TTC549 (cell line): ENCODE measurements at regions not wholly inside any gene's neighbourhood (a gene's known extent, or its start where the extent isn't known, plus 50 kb on each side); places are given as distances from the start of the nearest gene placed in this dataset.

ENCODE experiments used
- FAIRE-seq: peaks from 2 replicates; lab custom pipeline; 2012; peaks lifted over from hg19 to GRCh38; lab: Jason Lieb, UNC

DNA sequence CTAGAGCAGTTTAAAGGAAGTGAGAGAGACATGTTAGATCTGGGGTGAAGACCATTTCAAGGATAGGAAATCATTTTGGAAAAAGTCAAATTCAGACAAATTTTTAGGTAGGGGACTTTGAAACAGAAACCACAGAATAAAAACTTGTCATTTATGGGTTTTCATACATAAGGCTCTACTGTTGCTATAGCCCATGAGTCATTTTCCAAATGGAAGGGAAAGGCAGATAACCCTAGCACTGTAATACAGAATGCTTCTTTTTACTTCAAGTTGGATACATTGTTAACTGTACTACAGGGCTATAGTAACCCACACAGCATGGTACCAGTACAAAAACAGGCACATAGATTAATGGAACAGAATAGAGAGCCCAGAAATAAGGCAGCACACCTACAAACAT, 455.4 kb downstream of the EBF1 start:
- no peak for FAIRE-seq

DNA sequence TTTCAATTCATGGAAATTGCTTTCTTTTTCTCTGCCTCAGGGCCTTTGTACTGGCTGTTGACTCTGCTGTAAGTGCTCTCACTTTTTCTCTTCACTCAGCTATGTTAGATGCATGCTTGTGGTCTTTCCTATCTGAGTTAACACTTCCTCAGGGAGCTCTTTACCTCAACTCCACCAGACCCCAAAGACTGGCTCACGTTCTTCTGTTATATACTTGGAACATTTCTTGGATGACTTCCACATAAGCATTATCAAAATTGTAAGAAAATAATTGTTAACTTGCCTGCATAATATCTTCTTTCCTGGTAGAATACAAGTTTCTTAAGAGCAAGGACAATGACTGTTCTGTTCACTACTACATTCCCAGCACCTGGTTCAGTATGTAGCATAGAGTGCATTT, 455.9 kb downstream of the EBF1 start:
- FAIRE-seq = no peak

GRCh38 chr5:158642879-158643278, 456.8 kb downstream of the EBF1 start:
- FAIRE-seq = no peak

DNA sequence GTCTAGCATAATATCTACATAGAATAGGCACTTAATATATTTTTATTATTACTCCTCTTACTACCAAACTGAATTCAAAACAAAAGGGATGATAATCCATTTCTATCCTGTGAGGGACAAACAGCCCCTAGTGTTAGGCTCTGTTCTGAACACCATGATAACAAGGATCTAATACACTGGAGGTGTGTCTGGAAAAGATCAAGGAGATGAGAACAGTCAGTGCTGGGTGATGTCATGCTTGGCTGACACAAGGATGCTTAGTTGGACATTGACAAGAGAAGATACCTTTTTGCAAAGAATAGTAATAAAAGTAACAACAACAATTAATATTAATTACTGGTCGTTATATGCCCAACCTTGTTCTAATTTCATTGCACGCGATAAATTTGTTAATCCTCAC, 458.7 kb downstream of the EBF1 start:
- no peak for FAIRE-seq

- FAIRE-seq = no peak
Measured at GRCh38 chr5:158640593-158640980, 459.1 kb downstream of the EBF1 start.

GRCh38 chr5:158639881-158640592, 459.7 kb downstream of the EBF1 start:
- FAIRE-seq = no peak

DNA sequence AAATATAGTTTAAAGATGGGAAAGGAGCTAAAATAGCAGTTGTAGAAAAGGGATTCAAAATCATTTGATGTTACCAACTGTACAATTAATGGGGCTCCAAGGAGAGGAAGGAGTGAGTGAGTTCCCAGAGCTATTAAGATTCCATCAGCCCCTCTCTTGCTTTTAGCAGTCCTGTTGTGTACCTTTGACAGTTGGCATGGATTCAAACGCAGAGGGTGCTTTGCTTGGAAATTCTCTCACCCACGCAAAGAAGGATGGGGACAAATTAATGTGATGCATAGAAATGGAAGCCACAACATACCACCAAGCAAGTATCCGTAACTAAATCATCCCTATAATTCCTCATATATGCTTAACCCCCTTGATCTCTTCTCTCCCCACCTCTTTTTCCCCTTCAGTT, 461.3 kb downstream of the EBF1 start:
- no peak for FAIRE-seq

GRCh38 chr5:158637039-158637438, 462.7 kb downstream of the EBF1 start:
- no peak for FAIRE-seq

- no peak for FAIRE-seq
Measured at GRCh38 chr5:158635565-158635964, 464.2 kb downstream of the EBF1 start.

- FAIRE-seq = no peak
Measured at GRCh38 chr5:158634714-158635113, 465.0 kb downstream of the EBF1 start.

GRCh38 chr5:158629591-158630312, 470.0 kb downstream of the EBF1 start:
- FAIRE-seq = no peak

DNA sequence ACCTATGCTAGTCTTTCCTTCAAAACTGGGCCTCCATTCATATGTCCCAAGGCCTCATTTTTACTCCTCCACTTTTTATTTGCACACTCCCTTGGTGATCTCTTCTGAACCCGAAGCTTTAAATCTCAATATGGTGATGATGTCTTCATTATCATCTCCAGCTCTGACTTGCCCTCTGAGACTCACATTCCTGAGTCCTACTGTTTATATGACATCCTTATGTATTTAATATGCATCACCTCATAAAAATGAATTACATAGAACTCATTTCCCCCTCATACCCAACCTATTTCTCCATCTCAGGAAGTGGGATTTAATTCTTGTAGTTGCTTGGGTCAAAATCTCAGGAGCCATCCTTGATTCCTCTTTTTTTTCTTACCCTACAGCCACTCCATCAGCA, 473.0 kb downstream of the EBF1 start:
- FAIRE-seq = no peak

- no peak for FAIRE-seq
Measured at GRCh38 chr5:158623971-158624370, 475.7 kb downstream of the EBF1 start.

DNA sequence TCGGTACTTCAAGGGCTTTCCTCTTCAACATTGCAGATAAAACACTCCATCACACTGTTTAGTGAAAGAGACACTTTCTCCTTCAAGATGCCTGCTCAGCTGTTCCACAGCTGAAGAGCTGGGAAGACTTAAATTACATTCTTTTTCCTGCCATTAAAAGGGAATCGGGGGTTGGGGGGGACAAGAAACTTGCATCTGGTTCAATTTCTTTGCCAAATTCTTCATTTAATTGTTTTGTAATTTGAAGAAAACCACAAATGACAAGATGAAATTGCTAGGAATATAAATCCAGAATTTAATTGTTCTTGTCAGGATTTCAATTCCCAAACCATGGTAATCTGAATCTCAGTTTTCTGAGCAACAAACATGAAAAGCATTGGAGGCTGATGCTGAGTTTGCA, 478.3 kb downstream of the EBF1 start:
- no peak for FAIRE-seq

GRCh38 chr5:158619083-158619788, 480.5 kb downstream of the EBF1 start:
- FAIRE-seq = no peak

DNA sequence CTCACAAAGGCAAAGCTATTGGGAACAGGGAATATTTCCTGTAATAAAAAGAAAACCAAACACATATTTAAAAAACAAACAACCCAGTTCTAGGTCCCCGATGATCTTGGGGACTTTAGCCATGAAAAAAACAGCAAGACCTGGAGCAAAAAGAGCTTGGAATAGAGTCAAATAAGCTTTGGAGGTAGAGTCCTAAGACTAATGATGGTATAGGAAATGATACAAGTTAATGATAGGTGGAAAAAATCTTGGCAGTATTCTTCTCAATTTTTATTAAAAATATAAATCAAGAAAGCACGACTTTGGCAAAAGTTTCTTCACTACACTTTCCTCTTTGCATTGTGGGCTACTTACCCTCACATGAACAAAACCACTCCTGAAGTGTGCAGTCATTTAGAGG, 481.5 kb downstream of the EBF1 start:
- no peak for FAIRE-seq

DNA sequence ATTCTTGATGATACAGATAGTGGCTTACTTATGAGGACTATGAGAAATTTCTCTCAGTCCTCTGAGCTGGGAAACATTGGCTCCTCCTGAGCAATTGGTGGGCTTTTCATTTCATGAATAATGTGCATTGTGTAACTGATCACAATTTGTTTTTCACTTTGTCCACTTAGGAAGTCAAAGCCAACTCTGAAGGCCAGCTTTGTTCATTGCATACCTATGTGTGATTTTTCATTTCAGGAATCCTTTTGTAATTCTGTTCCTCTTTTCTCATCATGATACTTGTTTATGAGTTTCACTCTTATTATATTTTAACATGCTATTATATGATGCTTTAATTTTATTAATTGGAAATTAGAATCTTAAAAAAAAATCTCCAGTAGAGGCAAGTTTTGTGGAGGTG, 483.0 kb downstream of the EBF1 start:
- FAIRE-seq = no peak

- FAIRE-seq = no peak
Measured at GRCh38 chr5:158614951-158615350, 484.8 kb downstream of the EBF1 start.

GRCh38 chr5:158611581-158611980, 488.1 kb downstream of the EBF1 start:
- FAIRE-seq = no peak

- FAIRE-seq = no peak
Measured at GRCh38 chr5:158610051-158610415, 489.7 kb downstream of the EBF1 start.

DNA sequence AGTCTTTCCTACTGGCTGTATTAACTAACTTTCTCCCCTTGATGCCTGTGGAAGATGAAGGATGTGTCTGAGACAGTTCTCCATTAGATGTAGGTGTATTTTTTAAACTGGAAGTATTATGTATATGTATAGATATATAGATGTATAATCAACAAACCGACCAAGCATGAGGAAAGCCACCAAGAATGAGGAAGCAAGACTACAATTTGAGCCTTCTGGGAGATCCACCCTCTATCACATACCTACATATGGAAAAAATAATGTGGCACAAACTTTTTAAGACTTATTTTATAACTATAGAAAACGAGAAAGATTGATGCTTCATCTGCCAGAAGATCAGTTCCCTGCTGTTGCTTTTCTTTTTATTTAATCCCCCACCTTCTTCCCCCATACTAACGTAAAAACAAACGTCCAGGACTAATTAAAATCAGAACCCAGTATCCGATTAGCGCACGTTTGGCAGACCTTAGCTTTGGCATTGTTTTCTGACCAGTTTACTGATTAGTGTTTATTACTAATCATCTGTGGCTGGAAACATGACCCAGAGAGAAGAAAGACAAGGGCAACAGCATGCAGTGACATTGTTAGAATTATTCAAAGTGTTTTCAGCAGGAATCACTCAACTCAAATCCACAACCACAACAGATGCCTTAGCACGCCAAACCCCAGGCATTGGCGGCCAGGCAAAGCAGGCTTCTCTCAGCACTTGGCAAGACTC, 490.2 kb downstream of the EBF1 start:
- no peak for FAIRE-seq

GRCh38 chr5:158607088-158607487, 492.6 kb downstream of the EBF1 start:
- FAIRE-seq = no peak

- no peak for FAIRE-seq
Measured at GRCh38 chr5:158606233-158606632, 493.5 kb downstream of the EBF1 start.
